ENCODE measurements at regions not wholly inside any gene's neighbourhood (a gene's known extent, or its start where the extent isn't known, plus 50 kb on each side); places are given as distances from the start of the nearest gene placed in this dataset.
A peak's percentile ranks its signal among the peaks of the same experiment; 100 is the strongest.

- Histone ChIP-seq H3K4me2 (ENCODE audit: low read length) (no peak overlapping the region), H2BK5ac (ENCODE audit: low read length) (no peak overlapping the region), H4K8ac (ENCODE audit: low read depth, low read length) (no peak overlapping the region), H3K56ac (ENCODE audit: low read length) (no peak overlapping the region), H3K79me2 (ENCODE audit: control insufficient read depth, insufficient read depth, low read length) (no peaks in the 10 kb centered on the region), H2BK120ac (ENCODE audit: low read depth, low read length) (no peak overlapping the region), H2BK15ac (replicated peaks; ENCODE audit: low read depth) (no peak overlapping the region), H3K4ac (ENCODE audit: low read depth, low read length) (no peak overlapping the region), H3K9ac (ENCODE audit: low read length) (no peak overlapping the region), H3K79me1 (ENCODE audit: low read length) (no peaks in the 10 kb centered on the region), H3K4me1 (ENCODE audit: control insufficient read depth, low read depth, low read length) (no peaks in the 10 kb centered on the region), H3K36me3 (ENCODE audit: control insufficient read depth, insufficient read depth, low read length) (no peaks in the 10 kb centered on the region), H3K27me3 (ENCODE audit: insufficient read depth, low read length, poor library complexity) (no peaks in the 10 kb centered on the region), H3K27ac (ENCODE audit: low read depth, low read length) (no peak overlapping the region), H3K4me3 (ENCODE audit: low read length) (no peak overlapping the region), H4K5ac (ENCODE audit: low read length) (no peak overlapping the region), H2AK5ac (ENCODE audit: low read length) (no peak overlapping the region), H3K23ac (ENCODE audit: low read length) (no peak overlapping the region), H3K18ac (ENCODE audit: low read length) (no peak overlapping the region)
- no peak for DNase-seq
- WGBS (ENCODE audit: extremely low coverage, insufficient coverage, low lambda C conversion rate) = no CpG with 5 or more reads among the region's 4 CpGs
Measured at GRCh38 chr1:24999906-25000305, 69.8 kb upstream of the RUNX3 start.

- Histone ChIP-seq H3K27ac (ENCODE audit: low read depth, low read length) (no peak overlapping the region), H3K27me3 (ENCODE audit: insufficient read depth, low read length, poor library complexity) (no peaks in the 10 kb centered on the region), H3K18ac (ENCODE audit: low read length) (no peak overlapping the region), H4K8ac (ENCODE audit: low read depth, low read length) (no peak overlapping the region), H3K79me1 (ENCODE audit: low read length) (no peaks in the 10 kb centered on the region), H3K9ac (ENCODE audit: low read length) (no peak overlapping the region), H2AK5ac (ENCODE audit: low read length) (no peak overlapping the region), H3K4me2 (ENCODE audit: low read length) (no peak overlapping the region), H2BK15ac (replicated peaks; ENCODE audit: low read depth) (no peak overlapping the region), H3K4ac (ENCODE audit: low read depth, low read length) (no peak overlapping the region), H4K5ac (ENCODE audit: low read length) (no peak overlapping the region), H3K4me3 (ENCODE audit: low read length) (no peak overlapping the region), H3K36me3 (ENCODE audit: control insufficient read depth, insufficient read depth, low read length) (no peaks in the 10 kb centered on the region), H3K4me1 (ENCODE audit: control insufficient read depth, low read depth, low read length) (no peaks in the 10 kb centered on the region), H2BK5ac (ENCODE audit: low read length) (no peak overlapping the region), H3K23ac (ENCODE audit: low read length) (no peak overlapping the region), H3K56ac (ENCODE audit: low read length) (no peak overlapping the region), H3K79me2 (ENCODE audit: control insufficient read depth, insufficient read depth, low read length) (no peaks in the 10 kb centered on the region), H2BK120ac (ENCODE audit: low read depth, low read length) (no peak overlapping the region)
- DNase-seq = no peak
- no CpG with 5 or more reads among the region's 10 CpGs for WGBS (ENCODE audit: extremely low coverage, insufficient coverage, low lambda C conversion rate)
Measured at GRCh38 chr1:24999426-24999825, 69.3 kb upstream of the RUNX3 start.

- WGBS (ENCODE audit: extremely low coverage, insufficient coverage, low lambda C conversion rate) = no CpG with 5 or more reads among the region's 12 CpGs
- Histone ChIP-seq H3K56ac (ENCODE audit: low read length) (peak overlapping the region; percentile 7), H3K27me3 (ENCODE audit: insufficient read depth, low read length, poor library complexity) (no peaks in the 10 kb centered on the region), H3K79me2 (ENCODE audit: control insufficient read depth, insufficient read depth, low read length) (no peaks in the 10 kb centered on the region), H3K4me1 (ENCODE audit: control insufficient read depth, low read depth, low read length) (no peaks in the 10 kb centered on the region), H2BK120ac (ENCODE audit: low read depth, low read length) (no peak overlapping the region), H3K23ac (ENCODE audit: low read length) (no peak overlapping the region), H2BK15ac (replicated peaks; ENCODE audit: low read depth) (no peak overlapping the region), H4K8ac (ENCODE audit: low read depth, low read length) (no peak overlapping the region), H3K4ac (ENCODE audit: low read depth, low read length) (no peak overlapping the region), H3K27ac (ENCODE audit: low read depth, low read length) (no peak overlapping the region), H3K36me3 (ENCODE audit: control insufficient read depth, insufficient read depth, low read length) (no peaks in the 10 kb centered on the region), H4K5ac (ENCODE audit: low read length) (no peak overlapping the region), H2BK5ac (ENCODE audit: low read length) (no peak overlapping the region), H2AK5ac (ENCODE audit: low read length) (no peak overlapping the region), H3K4me2 (ENCODE audit: low read length) (no peak overlapping the region), H3K9ac (ENCODE audit: low read length) (no peak overlapping the region), H3K18ac (ENCODE audit: low read length) (no peak overlapping the region), H3K79me1 (ENCODE audit: low read length) (no peaks in the 10 kb centered on the region), H3K4me3 (ENCODE audit: low read length) (no peak overlapping the region)
- no peak for DNase-seq
Measured at GRCh38 chr1:24998563-24999245, 68.6 kb upstream of the RUNX3 start.

GRCh38 chr1:24996983-24997893 lies 67.2 kb upstream of the RUNX3 start:
- no peak overlapping the region for H2BK120ac ChIP-seq (ENCODE audit: low read depth, low read length)
- H3K4me3 ChIP-seq (ENCODE audit: low read length) = no peak overlapping the region
- no peaks in the 10 kb centered on the region for H3K79me2 ChIP-seq (ENCODE audit: control insufficient read depth, insufficient read depth, low read length)
- H3K56ac ChIP-seq (ENCODE audit: low read length) = no peak overlapping the region
- H3K18ac ChIP-seq (ENCODE audit: low read length) = no peak overlapping the region
- H3K27me3 ChIP-seq (ENCODE audit: insufficient read depth, low read length, poor library complexity) = no peaks in the 10 kb centered on the region
- no peaks in the 10 kb centered on the region for H3K79me1 ChIP-seq (ENCODE audit: low read length)
- H3K27ac ChIP-seq (ENCODE audit: low read depth, low read length) = no peak overlapping the region
- no peak overlapping the region for H3K4ac ChIP-seq (ENCODE audit: low read depth, low read length)
- no peak overlapping the region for H3K9ac ChIP-seq (ENCODE audit: low read length)
- H3K36me3 ChIP-seq (ENCODE audit: control insufficient read depth, insufficient read depth, low read length) = no peaks in the 10 kb centered on the region
- H3K23ac ChIP-seq (ENCODE audit: low read length) = no peak overlapping the region
- H4K5ac ChIP-seq (ENCODE audit: low read length) = no peak overlapping the region
- WGBS (ENCODE audit: extremely low coverage, insufficient coverage, low lambda C conversion rate) = no CpG with 5 or more reads among the region's 14 CpGs
- no peak overlapping the region for H2BK5ac ChIP-seq (ENCODE audit: low read length)
- no peak overlapping the region for H3K4me2 ChIP-seq (ENCODE audit: low read length)
- no peak overlapping the region for H4K8ac ChIP-seq (ENCODE audit: low read depth, low read length)
- no peak for DNase-seq
- H2BK15ac ChIP-seq (replicated peaks; ENCODE audit: low read depth) = no peak overlapping the region
- H3K4me1 ChIP-seq (ENCODE audit: control insufficient read depth, low read depth, low read length) = no peaks in the 10 kb centered on the region
- H2AK5ac ChIP-seq (ENCODE audit: low read length) = no peak overlapping the region

- DNase-seq = no peak
- no peak overlapping the region for H3K4ac ChIP-seq (ENCODE audit: low read depth, low read length)
- H3K27me3 ChIP-seq (ENCODE audit: insufficient read depth, low read length, poor library complexity) = no peaks in the 10 kb centered on the region
- H3K18ac ChIP-seq (ENCODE audit: low read length) = no peak overlapping the region
- no peaks in the 10 kb centered on the region for H3K79me1 ChIP-seq (ENCODE audit: low read length)
- H2BK5ac ChIP-seq (ENCODE audit: low read length) = no peak overlapping the region
- H4K8ac ChIP-seq (ENCODE audit: low read depth, low read length) = no peak overlapping the region
- H4K5ac ChIP-seq (ENCODE audit: low read length) = no peak overlapping the region
- no peak overlapping the region for H3K23ac ChIP-seq (ENCODE audit: low read length)
- H2BK15ac ChIP-seq (replicated peaks; ENCODE audit: low read depth) = no peak overlapping the region
- H2AK5ac ChIP-seq (ENCODE audit: low read length) = no peak overlapping the region
- no CpG with 5 or more reads among the region's 5 CpGs for WGBS (ENCODE audit: extremely low coverage, insufficient coverage, low lambda C conversion rate)
- no peak overlapping the region for H3K9ac ChIP-seq (ENCODE audit: low read length)
- no peak overlapping the region for H3K4me2 ChIP-seq (ENCODE audit: low read length)
- no peak overlapping the region for H3K4me3 ChIP-seq (ENCODE audit: low read length)
- H3K36me3 ChIP-seq (ENCODE audit: control insufficient read depth, insufficient read depth, low read length) = no peaks in the 10 kb centered on the region
- no peaks in the 10 kb centered on the region for H3K79me2 ChIP-seq (ENCODE audit: control insufficient read depth, insufficient read depth, low read length)
- H3K4me1 ChIP-seq (ENCODE audit: control insufficient read depth, low read depth, low read length) = no peaks in the 10 kb centered on the region
- no peak overlapping the region for H3K56ac ChIP-seq (ENCODE audit: low read length)
- no peak overlapping the region for H2BK120ac ChIP-seq (ENCODE audit: low read depth, low read length)
- H3K27ac ChIP-seq (ENCODE audit: low read depth, low read length) = no peak overlapping the region
Measured at GRCh38 chr1:24996456-24996855, 66.4 kb upstream of the RUNX3 start.
